HG02588 (cell line): ENCODE measurements at regions not wholly inside any gene's neighbourhood (a gene's known extent, or its start where the extent isn't known, plus 50 kb on each side); places are given as distances from the start of the nearest gene placed in this dataset.

ENCODE experiments used
- ATAC-seq: cut with Tn5 transposase; IDR thresholded peaks from one replicate; pipeline ENCODE4 v1.9.1; 2021; ENCODE audit warnings: mild to moderate bottlenecking, moderate library complexity; ENCODE audit not compliant: unreplicated experiment

- ATAC-seq, result peak; percentile 55
These were observed 107.2 kb upstream of the RASGRP1 start for GRCh38 chr15:38671675-38672254.

- ATAC-seq, result no peak
These were observed 107.7 kb upstream of the RASGRP1 start for GRCh38 chr15:38672273-38672672.

GRCh38 chr15:38672814-38673670 lies 108.4 kb upstream of the RASGRP1 start:
- peak; percentile 47 for ATAC-seq

- no peak for ATAC-seq
These were observed 109.8 kb upstream of the RASGRP1 start for GRCh38 chr15:38674448-38674847.

GRCh38 chr15:38678281-38678680 lies 113.7 kb upstream of the RASGRP1 start:
- no peak for ATAC-seq

- ATAC-seq, result no peak
These were observed 116.2 kb upstream of the RASGRP1 start for GRCh38 chr15:38680775-38681174.

GRCh38 chr15:38682363-38682762 lies 117.7 kb upstream of the RASGRP1 start:
- ATAC-seq, result no peak

GRCh38 chr15:38682861-38683260 lies 118.2 kb upstream of the RASGRP1 start:
- no peak for ATAC-seq

GRCh38 chr15:38683382-38684242 lies 119.0 kb upstream of the RASGRP1 start:
- peak; percentile 85 for ATAC-seq

- no peak for ATAC-seq
These were observed 119.9 kb upstream of the RASGRP1 start for GRCh38 chr15:38684440-38685010.

- ATAC-seq, result no peak
These were observed 121.2 kb upstream of the RASGRP1 start for GRCh38 chr15:38685686-38686339.

GRCh38 chr15:38687340-38687739 lies 122.7 kb upstream of the RASGRP1 start:
- ATAC-seq, result no peak

GRCh38 chr15:38687775-38688495 lies 123.3 kb upstream of the RASGRP1 start:
- no peak for ATAC-seq

GRCh38 chr15:38688761-38689160 lies 124.1 kb upstream of the RASGRP1 start:
- no peak for ATAC-seq

- no peak for ATAC-seq
These were observed 124.9 kb upstream of the RASGRP1 start for GRCh38 chr15:38689522-38689921.

- no peak for ATAC-seq
These were observed 125.6 kb upstream of the RASGRP1 start for GRCh38 chr15:38690216-38690615.

GRCh38 chr15:38690719-38691332 lies 126.2 kb upstream of the RASGRP1 start:
- no peak for ATAC-seq

GRCh38 chr15:38691377-38691776 lies 126.8 kb upstream of the RASGRP1 start:
- ATAC-seq, result no peak

GRCh38 chr15:38691965-38692788 lies 127.6 kb upstream of the RASGRP1 start:
- no peak for ATAC-seq
